ENCODE measurements at regions not wholly inside any gene's neighbourhood (a gene's known extent, or its start where the extent isn't known, plus 50 kb on each side); places are given as distances from the start of the nearest gene placed in this dataset.

DNA sequence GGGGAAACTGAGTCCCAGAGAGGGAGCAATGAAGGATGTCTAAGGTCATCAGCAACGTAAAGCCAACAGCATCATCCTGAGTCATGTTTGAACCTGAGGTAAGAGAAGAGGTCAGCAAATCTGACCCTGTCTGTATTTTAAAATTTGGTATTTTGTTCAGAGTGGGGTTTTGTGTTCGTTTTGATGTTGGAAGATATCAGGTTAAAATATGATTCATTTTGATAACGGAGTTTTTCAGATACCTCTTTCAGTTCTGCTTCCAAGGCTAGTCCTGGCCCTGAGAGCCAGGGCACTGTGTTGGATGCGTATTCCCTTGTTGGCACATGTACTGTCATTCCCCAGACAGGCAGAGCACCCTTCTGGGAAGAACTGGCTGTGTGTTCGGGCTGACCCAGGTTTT is 291.0 kb downstream of the NSG2 start:
- DNase-seq (ENCODE audit: low spot score), result no peak

DNA sequence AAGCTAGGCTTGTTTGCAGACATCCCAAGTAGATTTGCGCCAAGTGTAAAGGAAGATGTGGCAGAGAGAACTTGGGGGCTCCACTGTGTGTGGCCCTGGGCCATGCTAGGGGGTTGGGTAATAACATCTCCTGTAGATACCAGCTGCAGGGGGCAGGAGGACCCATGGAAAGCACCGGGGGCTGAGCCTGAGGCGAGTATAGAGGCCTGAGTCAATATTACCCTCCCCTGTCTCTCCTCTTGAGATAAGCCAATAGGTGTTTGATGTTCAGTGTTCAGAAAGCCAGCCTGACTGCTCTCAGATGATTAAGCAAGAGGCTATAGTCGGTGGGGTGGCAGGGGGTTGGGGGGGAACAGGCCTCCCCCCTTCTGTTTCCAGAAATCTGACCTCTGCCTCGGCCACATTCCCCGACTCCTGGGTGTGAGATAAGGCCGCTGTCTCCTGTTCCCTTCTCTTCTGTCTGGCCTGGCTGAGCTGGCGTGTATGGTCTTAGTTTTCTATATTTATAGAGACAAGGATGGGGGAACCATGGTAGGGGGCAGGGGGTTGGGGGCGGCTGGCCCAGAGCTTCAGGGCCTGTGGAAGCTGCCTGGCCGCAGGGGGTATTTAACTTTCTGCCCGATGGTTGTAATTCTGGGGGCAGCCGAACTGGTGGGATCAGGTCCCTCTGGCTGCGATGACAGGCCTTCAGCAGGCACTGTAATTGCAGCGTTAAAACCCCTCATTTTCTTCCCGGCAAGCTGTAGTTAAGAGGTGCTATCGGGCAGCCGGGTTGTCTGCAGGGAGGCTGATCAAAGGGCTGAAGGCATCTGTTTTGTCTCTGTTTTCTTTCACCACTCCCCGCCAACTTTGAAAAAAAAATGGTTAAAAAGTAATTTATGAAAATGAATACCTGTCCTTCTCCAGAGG is 292.0 kb downstream of the NSG2 start:
- no peak for DNase-seq (ENCODE audit: low spot score)

DNA sequence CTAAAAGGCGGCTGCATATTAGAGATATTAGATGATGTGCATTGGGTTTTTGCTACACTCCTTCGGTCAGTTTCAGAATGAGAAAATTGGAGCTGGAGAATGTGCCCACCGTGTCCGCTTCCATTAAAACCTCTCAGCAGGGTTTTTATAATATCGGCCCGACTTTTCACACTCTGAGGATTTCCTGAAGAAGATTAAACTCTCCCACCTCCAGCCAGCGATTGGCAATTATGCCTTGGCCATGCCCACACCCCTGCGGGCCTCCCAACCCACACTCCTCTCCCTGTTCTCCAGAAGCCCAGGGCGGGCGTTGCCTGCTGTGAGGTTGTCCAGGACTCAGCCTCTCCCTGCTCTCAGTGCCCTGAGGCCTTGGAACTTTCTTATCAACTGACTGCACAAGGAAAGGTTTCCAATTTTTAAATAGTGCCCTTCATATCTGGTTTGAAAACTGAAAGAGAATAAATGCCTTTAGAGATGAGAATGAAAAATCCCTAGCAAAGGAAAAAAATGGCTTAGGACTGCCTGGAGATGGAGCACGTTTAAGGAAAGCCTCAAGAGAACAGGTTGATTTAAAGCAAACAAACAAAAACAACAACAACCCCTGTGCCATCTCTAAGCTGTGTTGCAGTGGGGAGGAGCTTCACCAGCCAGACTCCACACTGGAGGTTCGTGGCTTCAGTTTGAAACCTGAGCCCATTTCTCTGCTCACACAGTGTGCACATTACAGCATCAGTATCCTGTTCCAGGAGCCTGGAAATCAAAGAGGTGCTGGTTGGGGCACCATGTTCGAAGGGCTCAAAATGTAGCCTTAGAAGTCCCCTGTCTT is 292.9 kb downstream of the NSG2 start:
- DNase-seq (ENCODE audit: low spot score), result no peak

DNA sequence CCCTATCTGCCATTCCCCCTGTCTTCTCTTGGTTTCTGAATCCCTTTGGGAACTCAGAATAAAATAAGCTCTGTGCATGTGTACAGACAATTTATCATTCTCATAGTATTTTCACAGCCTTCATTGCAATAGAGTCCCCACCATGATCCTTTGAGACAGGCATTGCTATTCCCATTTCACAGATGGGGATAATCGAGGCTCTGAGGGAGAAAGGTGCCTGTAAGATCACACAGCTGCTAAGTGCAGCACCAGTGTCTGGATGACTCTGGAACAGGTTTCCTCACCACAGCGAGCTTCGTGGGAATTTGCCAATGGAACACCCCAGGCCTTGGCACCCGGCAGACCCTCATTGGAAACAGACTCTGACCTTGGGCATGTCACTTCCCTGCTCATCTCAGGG is 293.6 kb downstream of the NSG2 start:
- DNase-seq (ENCODE audit: low spot score), result no peak

DNA sequence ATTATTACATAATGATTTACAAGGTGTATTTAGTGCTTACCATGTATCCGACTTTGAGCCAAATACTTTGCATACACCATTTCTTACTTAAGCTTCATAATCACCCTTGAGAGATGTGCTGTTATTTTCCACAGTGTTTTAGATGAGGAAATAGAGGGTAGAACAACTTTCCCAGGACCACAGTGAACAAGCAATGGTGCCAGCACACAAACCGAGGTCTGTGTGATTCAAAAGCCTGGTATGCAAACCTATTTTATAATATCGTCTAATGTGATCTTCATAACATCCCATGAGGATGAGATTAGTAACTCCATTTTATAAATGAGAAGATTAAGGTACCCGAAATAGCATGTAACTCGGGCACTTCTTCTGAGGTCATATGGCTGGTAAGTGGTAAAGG is 294.7 kb downstream of the NSG2 start:
- no peak for DNase-seq (ENCODE audit: low spot score)

DNA sequence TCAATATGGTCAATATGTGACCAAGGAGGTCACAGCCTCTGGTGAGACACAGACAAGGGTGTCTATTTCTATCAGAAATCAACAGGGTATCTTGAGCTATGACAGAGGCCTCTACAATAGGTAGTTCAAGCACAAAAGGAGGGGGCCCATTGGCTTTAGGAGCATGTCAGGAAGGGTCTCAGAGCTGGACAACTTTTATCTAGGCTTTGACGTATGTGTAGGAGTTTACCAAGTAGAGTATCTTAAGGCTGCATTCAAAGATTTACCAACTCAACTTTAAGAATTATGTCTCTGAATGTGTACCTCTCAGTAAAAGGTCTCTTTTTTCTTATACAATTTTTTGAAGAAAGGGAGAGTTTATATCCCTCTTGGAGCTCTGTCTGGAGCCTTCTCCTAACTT is 297.2 kb downstream of the NSG2 start:
- DNase-seq (ENCODE audit: low spot score), result no peak

DNA sequence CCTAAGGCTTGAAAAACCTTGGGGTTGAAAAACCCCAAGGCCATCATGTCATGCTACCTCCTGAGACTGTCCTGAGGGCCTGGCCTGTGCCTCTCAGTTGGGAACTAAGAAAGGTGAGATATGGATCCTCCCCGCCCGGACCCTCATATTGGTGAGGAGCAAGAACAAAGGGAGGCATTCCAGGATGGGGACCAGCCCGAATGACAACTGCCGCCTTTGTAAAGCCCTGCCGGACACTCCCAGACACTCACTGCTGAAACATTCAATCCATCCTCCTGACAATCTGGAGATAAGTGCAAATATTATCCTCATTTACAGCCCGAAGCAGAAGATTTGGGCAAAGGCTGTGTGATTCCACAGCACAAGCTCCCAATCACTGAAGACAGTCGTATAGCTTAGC is 298.3 kb downstream of the NSG2 start:
- no peak for DNase-seq (ENCODE audit: low spot score)

DNA sequence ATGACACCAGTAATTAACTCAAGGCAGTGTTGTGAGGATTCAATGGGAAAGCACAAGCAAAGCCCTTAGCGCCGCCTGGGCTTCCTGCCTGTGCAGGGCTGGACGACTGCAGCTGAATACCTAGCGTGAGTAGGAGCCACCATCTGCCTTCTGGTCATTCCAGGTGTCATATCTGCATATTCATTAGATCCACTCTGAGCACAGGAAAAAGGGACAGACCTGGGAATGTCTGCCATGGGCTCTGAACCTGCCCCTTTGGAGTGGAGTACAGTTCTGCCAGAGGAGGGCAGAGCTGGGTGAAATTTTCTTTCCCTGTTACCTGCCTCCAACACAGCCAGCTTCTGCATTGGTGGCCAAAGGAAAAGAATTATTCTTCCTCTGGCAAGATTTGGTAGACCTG is 298.8 kb downstream of the NSG2 start:
- DNase-seq (ENCODE audit: low spot score), result peak; percentile 67

DNA sequence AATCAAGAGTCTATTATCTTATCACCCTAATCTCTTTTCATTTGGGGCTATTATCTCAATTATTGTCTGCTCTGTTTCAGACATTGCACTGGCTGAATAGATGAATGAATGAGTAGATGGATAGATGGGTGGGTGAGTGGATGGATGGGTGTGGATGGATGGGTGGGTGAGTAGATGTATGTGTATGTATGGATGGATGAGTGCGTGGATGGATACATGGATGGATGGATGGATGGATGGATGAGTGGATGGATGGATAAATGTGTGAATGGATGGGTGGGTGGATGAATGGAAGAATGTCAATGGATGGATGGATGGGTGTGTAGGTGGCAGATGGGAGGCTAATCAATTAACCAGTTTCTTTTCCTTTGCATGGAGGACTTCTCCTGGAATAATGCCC is 301.7 kb downstream of the NSG2 start:
- DNase-seq (ENCODE audit: low spot score), result no peak

DNA sequence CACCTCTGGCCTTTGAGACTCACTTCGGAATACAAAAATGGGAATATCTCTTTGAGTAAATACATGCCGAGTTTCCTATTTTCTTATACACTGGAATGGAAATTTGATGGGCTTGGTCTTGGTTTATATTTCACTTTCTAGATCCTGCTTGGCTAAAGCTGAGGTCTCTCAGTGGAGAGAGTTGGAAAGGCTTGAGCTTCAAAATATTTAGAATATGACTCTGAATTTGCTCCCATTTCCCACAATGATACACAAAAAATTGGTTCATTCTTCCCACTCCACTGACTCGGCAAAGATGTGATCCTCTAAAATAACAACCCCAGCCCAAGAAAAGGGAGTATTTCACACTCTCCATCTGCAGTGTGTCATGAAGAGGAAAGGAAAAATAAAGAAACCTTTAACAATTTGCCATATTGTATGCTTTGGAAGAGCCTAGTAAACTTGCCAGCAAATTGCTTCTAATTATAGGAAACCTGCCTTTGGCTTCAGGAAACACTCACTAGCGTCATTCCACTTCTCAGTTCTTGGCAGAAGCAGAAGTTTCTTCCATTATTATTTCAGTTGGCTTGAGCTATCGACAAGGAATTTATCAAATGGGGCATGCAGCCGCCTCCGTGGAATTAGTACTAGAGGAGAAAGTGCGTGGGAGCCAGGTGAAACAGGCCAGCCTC is 302.9 kb downstream of the NSG2 start:
- DNase-seq (ENCODE audit: low spot score), result no peak

DNA sequence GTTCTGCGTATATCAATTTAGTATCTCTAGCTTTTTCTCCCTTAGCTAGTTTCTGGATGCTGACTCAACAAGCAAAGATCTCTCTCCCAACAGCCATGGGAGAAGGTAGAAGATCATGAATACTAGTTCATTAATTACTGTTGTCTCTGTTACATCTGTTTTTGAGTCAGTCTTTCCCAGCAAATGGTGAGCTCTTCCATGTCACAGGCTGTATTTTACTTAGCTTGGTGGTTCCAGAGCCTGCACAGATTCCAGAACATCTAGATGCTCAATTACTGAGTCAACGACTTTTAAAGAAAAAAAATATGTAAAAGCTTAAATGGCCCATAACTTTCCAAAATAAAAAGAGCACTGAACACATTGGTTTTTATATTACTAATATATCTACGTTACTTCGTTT is 307.2 kb downstream of the NSG2 start:
- DNase-seq (ENCODE audit: low spot score), result no peak

DNA sequence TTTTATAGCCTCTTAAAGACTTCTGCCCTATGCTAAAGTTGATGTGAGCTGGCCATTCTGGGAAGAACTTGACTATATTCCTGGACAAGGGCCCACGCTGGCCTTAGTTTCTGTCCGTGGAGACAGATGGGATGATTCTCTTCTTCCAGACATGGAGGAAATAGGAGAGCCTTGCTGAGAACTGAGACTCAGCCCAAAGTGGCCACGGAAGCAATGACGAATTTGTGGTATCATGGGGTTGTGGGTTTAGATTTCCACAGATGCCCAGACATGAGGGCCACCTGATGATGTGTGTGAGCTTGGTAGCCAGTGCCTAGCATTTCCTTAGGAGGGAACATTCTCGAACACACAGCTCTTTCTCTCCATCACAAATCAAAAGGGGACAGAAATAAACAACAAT is 309.1 kb downstream of the NSG2 start:
- no peak for DNase-seq (ENCODE audit: low spot score)

DNA sequence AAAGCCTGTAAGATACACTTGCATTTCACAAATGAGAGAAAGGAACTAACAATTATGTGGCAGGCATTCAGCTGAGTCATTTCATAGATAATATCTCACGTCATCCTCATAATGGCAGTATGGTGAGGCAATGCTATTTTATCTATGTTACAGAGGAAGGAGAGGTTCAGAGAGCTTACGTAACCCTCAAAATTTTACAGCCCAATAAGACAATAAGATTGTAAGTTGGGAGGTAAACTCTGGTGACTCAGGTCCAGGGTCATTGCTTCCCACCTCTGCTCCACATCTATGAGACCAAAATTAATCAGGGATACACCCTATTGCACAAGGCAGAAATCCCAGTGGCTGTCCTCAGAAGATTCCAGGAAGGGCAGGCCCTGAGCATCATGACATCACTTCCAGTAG is 309.7 kb downstream of the NSG2 start:
- DNase-seq (ENCODE audit: low spot score), result peak; percentile 94

DNA sequence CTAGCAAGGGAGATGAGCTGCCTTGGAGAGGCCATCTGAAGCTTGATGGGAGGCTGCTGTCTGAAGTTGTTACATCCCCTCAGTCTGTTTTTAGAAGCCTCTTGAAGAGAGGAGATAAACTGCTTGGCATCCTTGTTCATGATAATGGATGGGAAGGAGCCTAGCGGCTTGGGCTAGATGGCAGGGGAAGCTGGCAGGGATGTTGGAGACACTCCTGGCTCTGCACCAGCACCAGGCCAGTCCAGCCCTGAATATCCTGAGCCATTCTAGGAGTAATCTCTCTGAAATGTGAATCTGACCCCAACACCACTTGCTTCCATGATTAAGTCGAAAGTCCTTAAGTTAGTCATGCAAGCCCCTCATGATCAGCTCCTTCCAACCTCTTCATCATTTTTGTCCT is 310.5 kb downstream of the NSG2 start:
- no peak for DNase-seq (ENCODE audit: low spot score)

DNA sequence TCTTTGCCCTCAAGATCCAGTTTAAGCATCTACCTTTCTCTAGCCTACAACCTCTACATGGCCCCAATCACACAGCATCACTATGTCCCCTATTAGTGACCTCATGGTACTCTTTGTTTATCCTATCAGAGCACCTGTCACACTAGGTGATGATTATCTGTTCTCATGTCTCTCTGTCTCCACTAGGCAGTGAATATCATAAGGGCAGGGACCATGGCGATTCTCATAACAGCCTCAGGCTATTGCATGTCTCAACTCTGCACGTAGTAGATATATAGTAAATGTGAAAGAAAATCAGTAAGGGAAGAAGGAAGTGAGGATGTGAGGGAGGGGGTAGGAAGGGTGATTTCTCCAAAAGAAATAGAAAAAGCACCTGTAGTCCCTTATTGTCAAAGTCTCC is 311.0 kb downstream of the NSG2 start:
- no peak for DNase-seq (ENCODE audit: low spot score)

DNA sequence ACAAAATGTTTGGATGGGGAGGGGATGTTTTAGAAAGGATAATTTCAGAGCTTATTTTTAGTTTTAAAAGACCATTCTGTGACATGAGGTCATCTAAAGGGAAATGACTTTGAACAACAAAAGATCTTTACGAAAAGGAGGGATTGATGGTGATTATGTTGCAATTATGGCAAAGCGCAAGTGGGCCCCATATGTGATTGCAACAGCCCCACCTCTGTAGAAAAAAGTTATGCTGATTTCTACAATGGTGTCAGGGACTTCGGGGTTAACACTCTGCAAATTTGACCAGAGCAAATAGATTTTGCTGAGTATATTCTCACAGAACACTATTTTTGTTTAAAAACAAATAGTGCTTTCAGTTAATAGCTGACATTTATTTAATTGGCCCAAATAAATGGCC is 312.8 kb downstream of the NSG2 start:
- no peak for DNase-seq (ENCODE audit: low spot score)

DNA sequence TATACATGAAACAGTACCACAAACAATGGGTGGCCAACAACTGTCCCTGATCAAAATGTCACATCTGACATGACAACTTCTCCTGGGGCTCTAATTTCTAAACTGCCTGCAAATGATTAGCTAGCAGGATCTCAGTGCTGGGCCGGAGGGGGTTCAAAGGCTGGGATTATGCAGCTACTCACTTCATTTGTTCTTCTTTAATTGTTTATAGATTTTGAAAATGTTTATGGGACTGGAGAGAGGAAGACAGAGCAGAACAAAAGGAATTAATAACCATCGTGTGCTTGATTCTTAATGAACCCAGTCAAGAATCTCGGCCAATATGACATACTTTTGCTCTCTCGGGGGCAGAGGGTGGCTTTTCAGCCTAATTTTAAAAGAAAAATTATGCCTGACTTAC is 313.6 kb downstream of the NSG2 start:
- no peak for DNase-seq (ENCODE audit: low spot score)

DNA sequence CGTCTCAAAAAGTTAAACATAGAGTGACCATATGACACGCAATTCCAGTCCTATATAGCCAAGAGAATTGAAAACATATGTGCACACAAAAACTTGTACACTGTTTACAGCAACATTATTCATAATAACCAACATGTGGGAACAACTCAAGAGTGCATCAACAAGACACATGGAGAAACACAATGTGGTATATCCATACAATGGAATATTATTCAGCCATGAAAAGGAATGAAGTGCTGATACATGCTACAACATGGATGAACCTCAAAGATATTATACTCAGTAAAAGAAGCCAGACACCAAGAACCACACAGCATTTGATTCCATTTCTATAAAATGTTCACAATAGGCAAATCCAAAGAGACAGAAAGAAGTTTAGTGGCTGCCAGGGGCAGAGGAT is 317.0 kb downstream of the NSG2 start:
- DNase-seq (ENCODE audit: low spot score), result no peak

DNA sequence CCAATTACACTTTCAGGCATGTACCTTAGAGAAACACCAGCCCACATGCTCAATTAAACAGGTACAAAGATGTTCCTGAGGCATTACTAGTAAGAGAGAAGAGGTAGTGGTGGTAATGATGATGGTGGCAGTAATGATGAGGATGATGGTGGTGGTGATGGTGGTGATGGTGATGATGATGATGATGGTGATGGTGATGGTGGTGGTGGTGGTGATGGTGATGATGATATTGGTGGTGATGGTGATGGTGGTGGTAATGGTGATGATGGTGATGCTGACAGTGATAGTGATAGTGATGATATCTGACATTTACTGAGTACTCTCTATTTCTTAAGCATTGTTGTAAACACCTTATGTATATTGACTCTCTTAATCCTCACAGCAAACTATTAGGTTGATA is 318.4 kb downstream of the NSG2 start:
- DNase-seq (ENCODE audit: low spot score), result no peak

DNA sequence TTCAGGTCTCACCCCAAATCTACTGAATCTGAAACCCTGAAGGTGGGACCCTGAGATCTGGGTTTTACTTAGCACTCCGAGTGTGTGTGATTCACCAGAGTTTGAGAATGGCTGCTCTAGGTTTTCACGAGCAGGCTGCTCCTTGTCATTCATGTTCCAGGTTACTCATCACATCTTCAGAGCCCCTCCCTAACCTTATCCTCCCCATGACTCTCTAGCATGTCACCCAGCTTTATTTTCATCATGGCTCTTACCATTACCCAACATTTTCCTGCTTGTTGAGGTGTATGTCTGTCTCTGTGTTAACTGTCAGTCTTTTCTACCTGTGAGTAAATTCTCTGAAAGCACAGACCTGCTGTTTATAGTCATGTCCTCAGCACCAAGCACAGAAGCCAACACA is 319.2 kb downstream of the NSG2 start:
- DNase-seq (ENCODE audit: low spot score), result no peak

DNA sequence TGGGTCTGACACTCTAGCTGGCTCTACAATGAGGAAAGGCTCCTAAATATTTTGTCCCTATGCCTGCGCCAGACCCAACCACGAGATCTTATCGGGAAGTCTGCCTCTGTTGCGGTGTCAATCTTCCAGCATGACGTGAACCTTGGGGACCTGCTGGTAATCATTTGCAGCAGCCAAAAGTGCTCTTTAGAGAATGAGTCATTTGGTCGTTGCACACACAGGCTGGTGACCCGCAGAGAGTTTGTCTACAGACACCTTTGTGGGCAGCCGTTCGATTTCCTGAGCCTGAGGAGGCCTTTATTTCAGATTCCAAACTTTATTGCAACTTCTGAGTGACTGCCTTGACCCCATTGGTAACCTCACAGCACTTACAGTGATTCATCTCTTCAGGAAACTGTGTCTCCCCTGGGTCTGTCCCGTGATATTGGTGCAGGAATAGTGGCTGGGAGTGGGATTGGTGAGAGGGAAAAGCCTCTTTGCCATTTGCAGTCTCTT is 326.1 kb downstream of the NSG2 start:
- peak; percentile 89 for DNase-seq (ENCODE audit: low spot score)

DNA sequence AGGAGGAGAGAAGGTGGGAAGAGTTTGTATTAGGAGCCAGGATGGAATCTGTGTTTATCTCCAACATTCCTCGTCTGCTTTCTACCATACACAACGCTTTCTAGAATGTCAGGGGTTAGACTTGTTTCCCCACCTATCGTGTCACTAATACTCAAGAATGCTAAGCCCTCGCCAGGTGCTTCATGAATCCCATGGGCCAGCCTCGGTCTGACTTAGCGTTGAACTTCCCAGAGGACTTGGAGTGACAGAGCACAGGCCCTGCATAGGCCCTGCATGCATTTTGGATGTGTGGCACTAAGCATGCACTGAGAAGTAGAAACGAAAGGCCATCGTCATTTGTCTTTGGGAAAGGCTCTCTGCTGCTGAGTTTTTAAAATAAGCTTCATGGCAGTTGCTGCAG is 328.7 kb downstream of the NSG2 start:
- DNase-seq (ENCODE audit: low spot score), result no peak

DNA sequence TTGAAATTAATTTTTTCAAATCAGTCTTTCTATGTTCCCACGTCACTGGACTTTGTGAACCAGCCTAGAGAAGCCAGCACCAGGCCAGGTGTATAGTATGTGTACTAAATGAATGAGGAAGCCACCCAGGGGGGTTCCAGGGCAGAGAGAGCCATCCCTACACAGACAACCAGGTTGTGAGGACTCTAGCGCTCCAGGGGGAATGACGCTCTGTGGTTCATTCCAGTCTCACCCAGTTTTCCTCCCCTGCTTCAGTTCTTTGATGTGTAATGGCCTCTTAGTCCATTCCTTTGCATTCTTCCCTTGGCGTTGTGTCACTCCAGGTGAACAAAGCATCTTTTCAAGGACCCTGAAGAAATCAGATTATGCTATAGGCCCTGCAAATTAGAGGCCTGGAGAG is 330.6 kb downstream of the NSG2 start:
- DNase-seq (ENCODE audit: low spot score), result peak; percentile 68
